Epithelial cell of proximal tubule (primary cell): ENCODE measurements at regions not wholly inside any gene's neighbourhood (a gene's known extent, or its start where the extent isn't known, plus 50 kb on each side); places are given as distances from the start of the nearest gene placed in this dataset.

ENCODE experiments used
- DNase-seq: peaks from one replicate; pipeline ENCODE4 v3.0.0-alpha.2; 2011; ENCODE audit warnings: low read depth
- H3K4me3 ChIP-seq: 2 replicates; pipeline ENCODE4 v1.5.1; 2011; ENCODE audit warnings: low read depth, mild to moderate bottlenecking, low read length
- TF ChIP-seq, protein P1 (sequence below): conservative IDR thresholded peaks from 2 replicates; pipeline ENCODE4 v1.5.1; 2012; ENCODE audit warnings: low read depth, mild to moderate bottlenecking, low read length

DNA sequence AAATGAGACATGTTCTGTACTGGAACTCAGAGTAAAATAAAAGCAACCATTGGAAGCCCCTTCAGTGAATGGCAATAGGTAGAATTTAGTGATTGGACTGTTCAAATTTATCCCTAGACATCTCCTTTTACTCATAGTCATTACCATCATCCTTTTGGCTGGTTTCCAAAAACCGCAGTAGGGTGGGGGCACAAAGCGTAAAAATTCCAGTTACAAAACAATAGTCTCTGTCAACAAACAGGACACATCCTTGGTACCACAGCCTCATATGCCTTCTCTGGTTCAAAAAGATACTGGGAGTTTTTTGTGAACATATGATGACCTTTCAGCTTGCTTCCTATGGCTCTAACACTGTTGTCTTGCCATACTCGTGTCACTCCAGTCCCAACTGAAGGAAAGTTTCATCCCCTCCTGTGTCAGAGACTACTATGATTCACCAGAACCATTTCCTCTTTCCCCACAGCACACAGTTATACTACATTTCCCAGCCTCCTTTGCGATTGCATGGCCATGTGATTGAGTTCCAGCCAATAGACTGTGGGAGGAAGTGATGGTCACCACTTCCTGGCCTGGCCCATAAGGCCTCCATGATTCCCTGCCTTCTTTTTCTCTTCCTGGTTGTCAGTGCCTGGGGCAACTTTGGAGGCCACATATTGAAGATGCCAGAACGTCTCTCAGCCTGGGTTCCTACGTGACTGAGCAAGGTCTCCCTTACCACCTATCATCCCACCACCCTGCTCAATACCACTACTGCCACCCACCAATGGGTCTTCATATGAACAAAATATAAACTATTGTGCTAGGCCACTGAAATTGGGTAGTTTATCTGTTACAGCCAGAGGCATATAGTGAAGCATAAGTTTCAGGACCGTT lies 162.4 kb downstream of the ID4 start:
- H3K4me3 ChIP-seq = no peak overlapping the region
- DNase-seq = no peak
- TF ChIP-seq, protein P1, sequence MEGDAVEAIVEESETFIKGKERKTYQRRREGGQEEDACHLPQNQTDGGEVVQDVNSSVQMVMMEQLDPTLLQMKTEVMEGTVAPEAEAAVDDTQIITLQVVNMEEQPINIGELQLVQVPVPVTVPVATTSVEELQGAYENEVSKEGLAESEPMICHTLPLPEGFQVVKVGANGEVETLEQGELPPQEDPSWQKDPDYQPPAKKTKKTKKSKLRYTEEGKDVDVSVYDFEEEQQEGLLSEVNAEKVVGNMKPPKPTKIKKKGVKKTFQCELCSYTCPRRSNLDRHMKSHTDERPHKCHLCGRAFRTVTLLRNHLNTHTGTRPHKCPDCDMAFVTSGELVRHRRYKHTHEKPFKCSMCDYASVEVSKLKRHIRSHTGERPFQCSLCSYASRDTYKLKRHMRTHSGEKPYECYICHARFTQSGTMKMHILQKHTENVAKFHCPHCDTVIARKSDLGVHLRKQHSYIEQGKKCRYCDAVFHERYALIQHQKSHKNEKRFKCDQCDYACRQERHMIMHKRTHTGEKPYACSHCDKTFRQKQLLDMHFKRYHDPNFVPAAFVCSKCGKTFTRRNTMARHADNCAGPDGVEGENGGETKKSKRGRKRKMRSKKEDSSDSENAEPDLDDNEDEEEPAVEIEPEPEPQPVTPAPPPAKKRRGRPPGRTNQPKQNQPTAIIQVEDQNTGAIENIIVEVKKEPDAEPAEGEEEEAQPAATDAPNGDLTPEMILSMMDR = no peak

DNA sequence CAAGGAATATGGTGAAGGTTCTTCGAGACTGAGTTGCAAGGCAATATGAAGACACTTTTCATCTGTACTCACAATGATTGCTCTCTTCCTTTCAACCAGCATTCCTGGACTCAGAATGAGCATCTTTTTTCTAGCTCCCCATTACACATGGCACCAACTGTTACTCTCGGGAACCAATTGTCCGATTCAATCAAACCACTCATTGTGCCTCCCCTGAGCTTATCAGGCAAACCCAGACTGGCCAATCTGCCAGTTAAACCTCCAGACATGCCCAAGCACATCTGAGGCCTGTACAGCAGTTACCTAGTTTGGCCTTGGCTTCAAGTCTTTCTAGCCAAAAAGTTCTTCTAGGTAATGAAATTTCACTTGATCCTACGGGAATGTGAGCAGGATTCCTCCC lies 164.1 kb downstream of the ID4 start:
- TF ChIP-seq, protein P1 = no peak
- DNase-seq = no peak
- no peak overlapping the region for H3K4me3 ChIP-seq

DNA sequence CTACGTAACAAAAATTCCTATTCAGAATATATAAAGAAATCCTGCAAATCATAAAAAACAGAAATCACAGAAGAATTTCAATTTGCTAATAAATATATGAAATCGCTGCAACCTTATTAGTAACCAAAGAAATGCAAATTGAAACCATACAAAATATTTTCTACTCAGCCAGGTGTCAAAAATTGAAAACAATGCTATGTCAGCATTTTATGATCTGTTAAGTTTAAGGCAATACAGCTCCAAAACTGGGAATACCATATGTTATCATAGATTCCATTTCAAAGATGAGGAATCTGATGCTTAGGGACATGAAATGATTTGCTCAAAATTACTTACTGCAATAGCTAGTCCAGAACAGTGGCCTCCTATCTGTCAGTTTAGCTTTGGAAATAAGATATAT lies 168.9 kb downstream of the ID4 start:
- TF ChIP-seq, protein P1 = no peak
- H3K4me3 ChIP-seq = no peak overlapping the region
- no peak for DNase-seq

DNA sequence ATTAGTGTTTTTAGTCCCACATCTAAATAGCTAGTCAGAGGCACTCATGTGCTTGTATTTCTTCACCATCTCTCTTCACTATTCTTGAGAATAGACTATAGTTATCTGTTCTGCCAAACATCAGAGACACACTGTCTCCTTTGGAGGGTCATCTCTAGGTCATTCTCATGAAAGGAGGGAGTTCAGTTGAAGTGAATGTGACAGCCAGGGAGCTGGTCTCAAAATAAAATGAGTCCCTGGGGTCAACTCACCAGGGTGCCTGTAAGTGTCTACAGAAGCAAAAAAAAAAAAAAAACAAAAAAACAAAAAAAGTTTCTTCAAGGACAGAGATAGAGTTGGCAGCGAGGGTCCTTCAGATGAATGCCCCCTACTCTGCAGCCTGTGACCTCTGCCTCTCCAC lies 171.0 kb downstream of the ID4 start:
- no peak for DNase-seq
- TF ChIP-seq, protein P1 = no peak
- H3K4me3 ChIP-seq = no peak overlapping the region

DNA sequence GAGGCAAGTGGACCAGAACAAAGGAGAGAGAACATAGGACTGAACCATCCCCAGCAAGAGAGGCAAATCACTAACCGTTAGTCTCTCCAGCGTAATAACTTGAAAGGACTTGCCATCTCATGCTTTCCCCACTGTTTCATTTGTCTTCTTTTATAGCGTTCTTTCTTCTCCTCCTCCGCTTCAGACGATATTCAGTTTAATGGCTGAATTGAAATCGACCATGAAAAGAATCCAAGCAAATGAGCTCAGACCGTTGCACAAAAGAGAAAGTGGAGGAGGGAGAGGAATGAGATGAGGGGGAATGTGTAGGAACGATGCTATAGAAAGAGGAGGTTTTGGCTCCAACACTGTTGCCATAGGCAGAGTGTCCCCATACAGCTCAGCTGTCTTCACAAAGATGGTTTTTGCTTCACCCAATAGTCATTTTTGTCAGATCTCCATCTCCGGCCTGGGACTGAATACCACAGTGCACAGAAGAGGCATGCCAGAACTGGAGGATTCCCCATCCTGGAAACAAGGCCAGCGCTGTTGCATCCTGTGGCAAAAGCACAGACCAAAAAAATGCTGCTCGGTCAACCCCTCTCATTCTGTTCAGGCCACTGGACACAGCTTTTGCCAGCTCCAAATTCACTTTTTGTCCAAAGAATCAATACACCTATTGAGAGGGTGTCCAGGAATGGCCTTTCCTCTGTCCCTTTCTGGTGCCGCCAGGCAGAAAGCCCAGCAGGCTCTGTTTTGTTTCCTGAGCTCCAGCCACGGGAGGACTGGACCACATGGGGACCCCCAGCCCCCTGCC lies 176.1 kb downstream of the ID4 start:
- TF ChIP-seq, protein P1 = no peak
- no peak for DNase-seq
- H3K4me3 ChIP-seq = no peak overlapping the region

DNA sequence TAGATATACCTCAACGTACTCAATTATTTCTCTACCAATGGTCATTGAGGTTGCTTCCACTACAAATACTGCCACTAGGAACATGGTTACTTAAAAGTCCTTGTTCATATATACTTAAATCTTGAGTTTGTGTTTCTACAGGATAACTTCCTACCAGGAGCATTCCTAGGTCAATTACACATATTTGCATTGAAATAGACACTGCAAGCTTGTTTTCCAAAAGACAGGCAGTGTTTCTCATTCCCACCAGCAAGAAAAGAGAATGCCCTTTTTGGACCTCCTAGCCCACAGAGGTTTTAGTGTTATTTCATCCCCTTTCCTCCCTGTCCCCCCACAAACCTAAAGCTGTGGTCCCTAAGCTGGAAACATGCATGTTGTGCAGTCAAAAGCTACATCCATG lies 177.3 kb downstream of the ID4 start:
- TF ChIP-seq, protein P1 = no peak
- DNase-seq = no peak
- no peak overlapping the region for H3K4me3 ChIP-seq

DNA sequence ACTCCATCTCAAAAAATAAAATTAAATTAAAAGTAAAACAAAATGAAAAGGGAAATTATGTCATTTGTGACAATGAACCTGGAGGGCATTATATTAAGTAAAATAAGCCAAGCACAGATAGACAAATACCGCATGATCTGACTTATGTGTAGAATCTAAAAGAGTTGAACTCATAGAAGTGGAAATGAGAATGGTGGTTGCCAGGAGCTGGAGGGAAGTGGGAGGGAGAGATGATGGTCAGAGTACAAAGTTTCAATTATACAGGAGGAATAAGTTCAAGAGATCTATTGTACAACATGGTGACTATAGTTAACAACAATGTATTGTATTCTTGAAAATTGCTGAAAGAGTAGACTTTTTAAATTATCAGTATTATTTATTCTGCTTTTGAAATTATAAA lies 183.4 kb downstream of the ID4 start:
- no peak overlapping the region for H3K4me3 ChIP-seq
- TF ChIP-seq, protein P1 = no peak
- no peak for DNase-seq
